ENCODE measurements at regions not wholly inside any gene's neighbourhood (a gene's known extent, or its start where the extent isn't known, plus 50 kb on each side); places are given as distances from the start of the nearest gene placed in this dataset.

- Mint-ChIP-seq H3K36me3 (no peaks in the 10 kb centered on the region), H3K4me1 (peaks cover 27% of the 10 kb centered on the region), H3K27me3 (ENCODE audit: low read depth) (peaks cover 3% of the 10 kb centered on the region), H3K27ac (no peak overlapping the region), H3K9me3 (no peaks in the 10 kb centered on the region), H3K4me3 (no peak overlapping the region)
- TF ChIP-seq CTCF (IDR thresholded peaks at IDR 0.05; ENCODE audit: unreplicated experiment): no peak
- DNase-seq (ENCODE audit: low spot score in 2 of 2, unreplicated experiment in 2 of 2): no peak
These were observed 454.2 kb upstream of the HNRNPA3 start for GRCh38 chr2:176758426-176758825.

GRCh38 chr2:176760439-176760838 is 452.2 kb upstream of the HNRNPA3 start:
- DNase-seq (ENCODE audit: low spot score in 2 of 2, unreplicated experiment in 2 of 2): no peak
- Mint-ChIP-seq H3K36me3 (no peaks in the 10 kb centered on the region), H3K4me1 (peaks cover 38% of the 10 kb centered on the region), H3K4me3 (no peak overlapping the region), H3K9me3 (no peaks in the 10 kb centered on the region), H3K27ac (no peak overlapping the region), H3K27me3 (ENCODE audit: low read depth) (peaks cover 3% of the 10 kb centered on the region)
- TF ChIP-seq CTCF (IDR thresholded peaks at IDR 0.05; ENCODE audit: unreplicated experiment): no peak

- Mint-ChIP-seq H3K27me3 (ENCODE audit: low read depth) (peaks cover 3% of the 10 kb centered on the region), H3K4me1 (peaks cover 42% of the 10 kb centered on the region), H3K9me3 (no peaks in the 10 kb centered on the region), H3K36me3 (no peaks in the 10 kb centered on the region), H3K27ac (no peak overlapping the region), H3K4me3 (no peak overlapping the region)
- TF ChIP-seq CTCF (IDR thresholded peaks at IDR 0.05; ENCODE audit: unreplicated experiment): no peak
- no peak for DNase-seq (ENCODE audit: low spot score in 2 of 2, unreplicated experiment in 2 of 2)
These were observed 449.5 kb upstream of the HNRNPA3 start for GRCh38 chr2:176763130-176763529.

GRCh38 chr2:176763851-176764404 is 448.7 kb upstream of the HNRNPA3 start:
- H3K4me3 Mint-ChIP-seq: no peak overlapping the region
- H3K4me1 Mint-ChIP-seq: peaks cover 44% of the 10 kb centered on the region
- peaks cover 3% of the 10 kb centered on the region for H3K27me3 Mint-ChIP-seq (ENCODE audit: low read depth)
- no peak overlapping the region for H3K27ac Mint-ChIP-seq
- H3K36me3 Mint-ChIP-seq: no peaks in the 10 kb centered on the region
- no peak for DNase-seq (ENCODE audit: low spot score in 2 of 2, unreplicated experiment in 2 of 2)
- H3K9me3 Mint-ChIP-seq: no peaks in the 10 kb centered on the region
- no peak for TF ChIP-seq CTCF (IDR thresholded peaks at IDR 0.05; ENCODE audit: unreplicated experiment)

GRCh38 chr2:176764921-176765320 is 447.7 kb upstream of the HNRNPA3 start:
- no peak overlapping the region for H3K27ac Mint-ChIP-seq
- H3K4me3 Mint-ChIP-seq: no peak overlapping the region
- H3K36me3 Mint-ChIP-seq: no peaks in the 10 kb centered on the region
- no peak for DNase-seq (ENCODE audit: low spot score in 2 of 2, unreplicated experiment in 2 of 2)
- no peak for TF ChIP-seq CTCF (IDR thresholded peaks at IDR 0.05; ENCODE audit: unreplicated experiment)
- no peaks in the 10 kb centered on the region for H3K9me3 Mint-ChIP-seq
- H3K27me3 Mint-ChIP-seq (ENCODE audit: low read depth): no peaks in the 10 kb centered on the region
- H3K4me1 Mint-ChIP-seq: peaks cover 45% of the 10 kb centered on the region

GRCh38 chr2:176766005-176766404 is 446.6 kb upstream of the HNRNPA3 start:
- Mint-ChIP-seq H3K4me3 (no peak overlapping the region), H3K4me1 (peaks cover 47% of the 10 kb centered on the region), H3K27ac (no peak overlapping the region), H3K36me3 (no peaks in the 10 kb centered on the region), H3K9me3 (no peaks in the 10 kb centered on the region), H3K27me3 (ENCODE audit: low read depth) (no peaks in the 10 kb centered on the region)
- DNase-seq (ENCODE audit: low spot score in 2 of 2, unreplicated experiment in 2 of 2): no peak
- TF ChIP-seq CTCF (IDR thresholded peaks at IDR 0.05; ENCODE audit: unreplicated experiment): no peak
